ENCODE measurements at regions not wholly inside any gene's neighbourhood (a gene's known extent, or its start where the extent isn't known, plus 50 kb on each side); places are given as distances from the start of the nearest gene placed in this dataset.

GRCh38 chr1:53394306-53394705 lies 64.9 kb upstream of the DMRTB1 start:
- TF ChIP-seq CTCF (IDR thresholded peaks at IDR 0.05), result no peak
- Mint-ChIP-seq H3K4me3 (ENCODE audit: unreplicated experiment) (no peak overlapping the region), H3K9me3 (ENCODE audit: low read depth) (no peaks in the 10 kb centered on the region), H3K36me3 (ENCODE audit: low read depth) (no peaks in the 10 kb centered on the region), H3K27me3 (ENCODE audit: low read depth) (peaks cover 8% of the 10 kb centered on the region), H3K27ac (ENCODE audit: unreplicated experiment) (no peak overlapping the region), H3K4me1 (ENCODE audit: low read depth) (peaks cover 10% of the 10 kb centered on the region)
- DNase-seq (ENCODE audit: low spot score), result no peak

- Mint-ChIP-seq H3K4me1 (ENCODE audit: low read depth) (peaks cover 3% of the 10 kb centered on the region), H3K36me3 (ENCODE audit: low read depth) (no peaks in the 10 kb centered on the region), H3K9me3 (ENCODE audit: low read depth) (no peaks in the 10 kb centered on the region), H3K27me3 (ENCODE audit: low read depth) (peaks cover 8% of the 10 kb centered on the region), H3K4me3 (ENCODE audit: unreplicated experiment) (no peak overlapping the region), H3K27ac (ENCODE audit: unreplicated experiment) (no peak overlapping the region)
- no peak for DNase-seq (ENCODE audit: low spot score)
- no peak for TF ChIP-seq CTCF (IDR thresholded peaks at IDR 0.05)
Measured at GRCh38 chr1:53395671-53396215, 63.5 kb upstream of the DMRTB1 start.

- Mint-ChIP-seq H3K36me3 (ENCODE audit: low read depth) (no peaks in the 10 kb centered on the region), H3K27ac (ENCODE audit: unreplicated experiment) (no peak overlapping the region), H3K4me3 (ENCODE audit: unreplicated experiment) (no peak overlapping the region), H3K4me1 (ENCODE audit: low read depth) (peaks cover 6% of the 10 kb centered on the region), H3K9me3 (ENCODE audit: low read depth) (no peaks in the 10 kb centered on the region), H3K27me3 (ENCODE audit: low read depth) (peaks cover 8% of the 10 kb centered on the region)
- TF ChIP-seq CTCF (IDR thresholded peaks at IDR 0.05), result no peak
- no peak for DNase-seq (ENCODE audit: low spot score)
Measured at GRCh38 chr1:53396573-53397268, 62.5 kb upstream of the DMRTB1 start.

- no peak overlapping the region for H3K4me3 Mint-ChIP-seq (ENCODE audit: unreplicated experiment)
Measured at GRCh38 chr1:53398091-53398490, 61.1 kb upstream of the DMRTB1 start.

More at GRCh38 chr1:53398091-53398490, 61.1 kb upstream of the DMRTB1 start:
- Mint-ChIP-seq H3K27ac (ENCODE audit: unreplicated experiment) (no peak overlapping the region), H3K36me3 (ENCODE audit: low read depth) (no peaks in the 10 kb centered on the region), H3K27me3 (ENCODE audit: low read depth) (peaks cover 8% of the 10 kb centered on the region), H3K9me3 (ENCODE audit: low read depth) (no peaks in the 10 kb centered on the region), H3K4me1 (ENCODE audit: low read depth) (peaks cover 6% of the 10 kb centered on the region)
- TF ChIP-seq CTCF (IDR thresholded peaks at IDR 0.05), result no peak
- no peak for DNase-seq (ENCODE audit: low spot score)
